ENCODE measurements at regions not wholly inside any gene's neighbourhood (a gene's known extent, or its start where the extent isn't known, plus 50 kb on each side); places are given as distances from the start of the nearest gene placed in this dataset.

DNA sequence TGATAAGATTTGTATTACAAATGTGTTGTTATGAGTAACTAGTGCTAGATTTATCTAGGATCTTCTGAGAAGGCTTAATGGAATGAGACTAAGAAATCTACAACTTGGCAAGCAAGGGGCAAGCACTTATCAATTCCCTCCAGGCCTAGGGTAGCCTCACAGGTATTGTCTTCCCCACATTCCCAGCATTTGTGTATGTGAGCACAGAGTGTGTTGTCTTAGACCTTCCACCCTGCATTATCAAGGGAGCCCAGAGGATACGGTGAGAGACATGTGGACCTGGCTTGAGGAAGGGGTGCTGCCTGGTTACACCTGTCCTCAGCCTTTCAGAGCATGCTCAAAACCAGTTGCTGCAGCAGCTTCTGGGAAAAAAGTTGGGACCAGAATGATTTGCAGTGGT is 327.2 kb downstream of the MRPL39 start:
- Mint-ChIP-seq H3K36me3 (no peaks in the 10 kb centered on the region), H3K4me3 (no peak overlapping the region), H3K27me3 (peaks cover 4 to 15% (median 9%) of the 10 kb centered on the region in 5 donors), H3K9me3 (no peaks in the 10 kb centered on the region), H3K4me1 (peaks cover 0 to 1% (median 0%) of the 10 kb centered on the region in 7 donors), H3K27ac (no peak overlapping the region)
- no peaks in the 10 kb centered on the region for H3K9me3 ChIP-seq (ENCODE audit: control insufficient read depth in 2 of 3, low read length in 3 of 3)
- ATAC-seq, result no peak
- intact Hi-C loops (cut with micrococcal nuclease), result no loop called here
- no peaks in the 10 kb centered on the region for H3K4me1 ChIP-seq (ENCODE audit: control insufficient read depth in 2 of 2, insufficient read depth in 2 of 2, low read length in 2 of 2)
- no peak overlapping the region for H3K27ac ChIP-seq (ENCODE audit: low read depth, low read length)
- no peak overlapping the region for H3K4me3 ChIP-seq (ENCODE audit: low read length)
- H3K36me3 ChIP-seq (ENCODE audit: control insufficient read depth in 2 of 3, insufficient read depth in 3 of 3, low read length in 3 of 3), result no peaks in the 10 kb centered on the region
- CTCF ChIA-PET, result no interaction called here
- POLR2A ChIA-PET, result no interaction called here
- no peaks in the 10 kb centered on the region for H3K27me3 ChIP-seq (ENCODE audit: control insufficient read depth in 2 of 2, insufficient read depth in 2 of 2, low read length in 2 of 2)
- DNase-seq, result no peak

DNA sequence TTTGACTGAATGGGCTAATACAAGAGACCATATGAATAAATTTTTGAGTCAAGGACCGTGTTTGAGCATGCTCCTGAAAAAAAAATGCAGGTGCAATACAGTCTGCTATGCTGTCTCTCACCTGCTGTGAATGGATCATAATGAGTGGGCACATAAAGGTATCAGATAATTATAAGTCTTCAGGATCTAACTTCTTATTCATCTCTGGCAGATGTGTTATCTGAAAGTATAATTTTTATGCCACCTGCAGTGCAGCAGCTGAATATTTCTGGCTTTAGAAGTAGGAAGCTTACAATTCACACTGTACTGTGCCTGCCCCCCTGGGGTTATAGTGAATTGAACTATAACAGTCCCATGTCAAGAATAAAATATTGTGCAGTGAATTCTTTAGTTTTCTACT is 333.3 kb downstream of the MRPL39 start:
- Mint-ChIP-seq H3K36me3 (no peaks in the 10 kb centered on the region), H3K4me3 (no peak overlapping the region), H3K27me3 (peaks cover 0 to 5% (median 3%) of the 10 kb centered on the region in 5 donors), H3K27ac (no peak overlapping the region), H3K4me1 (no peaks in the 10 kb centered on the region), H3K9me3 (peaks cover 0 to 2% (median 0%) of the 10 kb centered on the region in 11 donors)
- ATAC-seq (no peak), DNase-seq (no peak)
- Histone ChIP-seq H3K4me3 (ENCODE audit: low read length) (no peak overlapping the region), H3K9me3 (ENCODE audit: control insufficient read depth in 2 of 3, low read length in 3 of 3) (no peaks in the 10 kb centered on the region), H3K36me3 (ENCODE audit: control insufficient read depth in 2 of 3, insufficient read depth in 3 of 3, low read length in 3 of 3) (no peaks in the 10 kb centered on the region), H3K27ac (ENCODE audit: low read depth, low read length) (no peak overlapping the region), H3K4me1 (ENCODE audit: control insufficient read depth in 2 of 2, insufficient read depth in 2 of 2, low read length in 2 of 2) (no peaks in the 10 kb centered on the region), H3K27me3 (ENCODE audit: control insufficient read depth in 2 of 2, insufficient read depth in 2 of 2, low read length in 2 of 2) (no peaks in the 10 kb centered on the region)
- ChIA-PET POLR2A (no interaction called here), CTCF (no interaction called here)
- intact Hi-C loops (cut with micrococcal nuclease), result no loop called here

DNA sequence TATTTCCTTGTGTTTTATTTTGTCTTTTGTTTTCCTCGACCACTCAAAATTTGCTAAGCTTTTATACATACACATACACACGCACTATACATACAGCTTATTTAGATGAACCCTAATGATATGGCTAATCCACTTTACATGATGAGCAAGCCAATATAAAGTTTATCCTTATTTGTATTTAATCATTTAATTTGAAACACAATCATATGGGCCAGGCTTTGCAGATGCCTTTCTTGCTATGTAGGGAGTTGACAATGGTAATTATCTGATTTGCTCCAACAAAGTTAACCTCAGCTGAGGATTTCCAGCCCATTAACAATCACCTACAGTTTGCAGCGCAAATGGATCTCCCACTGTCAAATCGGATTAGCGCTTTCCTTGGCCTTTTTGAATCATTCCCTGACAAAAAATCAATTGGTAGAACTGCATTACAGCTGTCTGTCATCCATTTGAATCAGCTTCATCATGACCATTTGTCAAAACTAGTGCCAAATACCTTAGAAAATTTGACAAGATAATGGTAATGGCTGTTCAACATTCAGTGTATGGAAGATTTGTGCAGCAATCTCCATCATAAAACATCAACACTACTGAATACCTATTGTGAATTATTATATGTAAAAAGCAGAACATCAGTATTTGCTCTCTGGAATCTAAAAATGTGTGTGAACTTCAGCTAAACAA is 352.6 kb downstream of the MRPL39 start:
- intact Hi-C loops (cut with micrococcal nuclease), result no loop called here
- Histone ChIP-seq H3K27me3 (ENCODE audit: control insufficient read depth in 2 of 2, insufficient read depth in 2 of 2, low read length in 2 of 2) (no peaks in the 10 kb centered on the region), H3K9me3 (ENCODE audit: control insufficient read depth in 2 of 3, low read length in 3 of 3) (no peaks in the 10 kb centered on the region), H3K27ac (ENCODE audit: low read depth, low read length) (no peak overlapping the region), H3K36me3 (ENCODE audit: control insufficient read depth in 2 of 3, insufficient read depth in 3 of 3, low read length in 3 of 3) (no peaks in the 10 kb centered on the region), H3K4me3 (ENCODE audit: low read length) (no peak overlapping the region), H3K4me1 (ENCODE audit: control insufficient read depth in 2 of 2, insufficient read depth in 2 of 2, low read length in 2 of 2) (no peaks in the 10 kb centered on the region)
- DNase-seq, result no peak
- ChIA-PET CTCF (no interaction called here), POLR2A (no interaction called here)
- H3K36me3 Mint-ChIP-seq, result no peaks in the 10 kb centered on the region
- ATAC-seq, result no peak
- H3K4me1 Mint-ChIP-seq, result no peaks in the 10 kb centered on the region
- H3K27me3 Mint-ChIP-seq, result no peaks in the 10 kb centered on the region
- no peak overlapping the region for H3K27ac Mint-ChIP-seq
- peaks cover 0 to 4% (median 0%) of the 10 kb centered on the region in 11 donors for H3K9me3 Mint-ChIP-seq
- no peak overlapping the region for H3K4me3 Mint-ChIP-seq

DNA sequence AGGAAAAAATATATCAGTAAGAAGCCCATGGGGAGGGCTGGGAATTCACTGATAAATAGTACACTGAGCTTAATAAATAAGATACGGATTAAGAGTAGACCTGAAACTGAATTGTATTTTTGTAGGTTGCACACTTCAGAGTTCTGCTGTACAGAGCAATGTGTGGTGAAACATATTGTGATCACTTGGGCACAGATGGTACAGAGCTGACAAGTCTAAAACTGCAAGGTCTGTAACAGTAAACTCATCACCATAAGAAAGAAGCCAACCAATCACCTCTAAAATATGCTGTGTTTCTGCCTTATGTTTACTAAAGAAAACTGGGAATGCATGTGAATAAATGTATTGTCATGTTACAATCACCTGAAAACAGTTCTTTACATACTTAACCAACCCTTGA is 360.7 kb downstream of the MRPL39 start:
- Histone ChIP-seq H3K9me3 (ENCODE audit: control insufficient read depth in 2 of 3, low read length in 3 of 3) (no peaks in the 10 kb centered on the region), H3K4me1 (ENCODE audit: control insufficient read depth in 2 of 2, insufficient read depth in 2 of 2, low read length in 2 of 2) (no peaks in the 10 kb centered on the region), H3K27ac (ENCODE audit: low read depth, low read length) (no peak overlapping the region), H3K4me3 (ENCODE audit: low read length) (no peak overlapping the region), H3K36me3 (ENCODE audit: control insufficient read depth in 2 of 3, insufficient read depth in 3 of 3, low read length in 3 of 3) (no peaks in the 10 kb centered on the region), H3K27me3 (ENCODE audit: control insufficient read depth in 2 of 2, insufficient read depth in 2 of 2, low read length in 2 of 2) (no peaks in the 10 kb centered on the region)
- Mint-ChIP-seq H3K4me3 (no peak overlapping the region), H3K27me3 (no peaks in the 10 kb centered on the region), H3K9me3 (peaks cover 0 to 4% (median 0%) of the 10 kb centered on the region in 11 donors), H3K27ac (no peak overlapping the region), H3K4me1 (no peaks in the 10 kb centered on the region), H3K36me3 (no peaks in the 10 kb centered on the region)
- POLR2A ChIA-PET, result no interaction called here
- no peak for ATAC-seq
- CTCF ChIA-PET, result no interaction called here
- DNase-seq, result no peak
- intact Hi-C loops (cut with micrococcal nuclease), result no loop called here

DNA sequence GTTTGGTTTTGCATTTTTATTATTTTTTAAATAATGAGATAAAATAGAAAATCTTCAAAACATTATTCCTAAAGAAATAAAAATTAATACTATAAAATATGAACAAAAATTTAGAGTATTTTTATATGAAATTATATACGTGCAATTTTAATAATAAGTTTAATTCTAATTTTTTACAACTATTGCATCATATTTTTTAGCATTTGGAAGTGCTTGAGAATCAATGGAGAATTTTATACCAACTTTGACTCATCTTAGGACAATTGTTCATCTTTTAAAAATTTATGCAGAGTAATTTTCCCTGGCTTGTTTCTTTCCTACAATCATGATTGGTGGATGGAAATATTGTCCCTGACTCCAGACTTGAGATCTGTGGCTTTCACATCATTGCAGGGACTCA is 362.5 kb downstream of the MRPL39 start:
- Histone ChIP-seq H3K4me3 (ENCODE audit: low read length) (no peak overlapping the region), H3K27ac (ENCODE audit: low read depth, low read length) (no peak overlapping the region), H3K27me3 (ENCODE audit: control insufficient read depth in 2 of 2, insufficient read depth in 2 of 2, low read length in 2 of 2) (no peaks in the 10 kb centered on the region), H3K4me1 (ENCODE audit: control insufficient read depth in 2 of 2, insufficient read depth in 2 of 2, low read length in 2 of 2) (no peaks in the 10 kb centered on the region), H3K9me3 (ENCODE audit: control insufficient read depth in 2 of 3, low read length in 3 of 3) (no peaks in the 10 kb centered on the region), H3K36me3 (ENCODE audit: control insufficient read depth in 2 of 3, insufficient read depth in 3 of 3, low read length in 3 of 3) (no peaks in the 10 kb centered on the region)
- no peak for ATAC-seq
- Mint-ChIP-seq H3K27ac (no peak overlapping the region), H3K9me3 (peaks cover 0 to 3% (median 0%) of the 10 kb centered on the region in 11 donors), H3K27me3 (no peaks in the 10 kb centered on the region), H3K4me1 (no peaks in the 10 kb centered on the region), H3K36me3 (no peaks in the 10 kb centered on the region), H3K4me3 (no peak overlapping the region)
- no peak for DNase-seq
- intact Hi-C loops (cut with micrococcal nuclease), result no loop called here
- ChIA-PET CTCF (no interaction called here), POLR2A (no interaction called here)

DNA sequence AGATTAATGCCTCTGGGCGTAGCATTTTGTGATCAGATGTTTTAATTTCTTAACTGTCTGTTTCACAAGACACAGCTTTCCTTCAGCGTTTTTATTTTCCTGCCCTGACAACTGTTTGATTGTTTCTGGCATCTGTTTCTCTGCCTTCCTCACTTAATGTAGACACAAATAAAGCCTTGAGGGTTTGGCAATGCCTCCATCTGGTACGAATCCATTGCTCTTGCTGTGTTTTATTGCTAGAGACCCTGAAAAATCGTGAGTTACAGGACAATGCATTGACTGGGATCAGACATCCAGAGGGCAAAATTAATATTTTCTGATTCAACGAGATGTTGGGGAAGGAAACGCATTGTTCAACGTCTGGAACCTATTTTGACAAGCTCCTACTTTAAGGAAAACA is 363.5 kb downstream of the MRPL39 start:
- CTCF ChIA-PET, result no interaction called here
- intact Hi-C loops (cut with micrococcal nuclease), result no loop called here
- Mint-ChIP-seq H3K27ac (no peak overlapping the region), H3K27me3 (no peaks in the 10 kb centered on the region), H3K9me3 (peaks cover 0 to 4% (median 2%) of the 10 kb centered on the region in 11 donors), H3K4me1 (no peaks in the 10 kb centered on the region), H3K36me3 (no peaks in the 10 kb centered on the region), H3K4me3 (no peak overlapping the region)
- H3K36me3 ChIP-seq (ENCODE audit: control insufficient read depth in 2 of 3, insufficient read depth in 3 of 3, low read length in 3 of 3), result no peaks in the 10 kb centered on the region
- no peaks in the 10 kb centered on the region for H3K9me3 ChIP-seq (ENCODE audit: control insufficient read depth in 2 of 3, low read length in 3 of 3)
- H3K4me3 ChIP-seq (ENCODE audit: low read length), result no peak overlapping the region
- ATAC-seq (no peak), DNase-seq (no peak)
- no peaks in the 10 kb centered on the region for H3K27me3 ChIP-seq (ENCODE audit: control insufficient read depth in 2 of 2, insufficient read depth in 2 of 2, low read length in 2 of 2)
- no peaks in the 10 kb centered on the region for H3K4me1 ChIP-seq (ENCODE audit: control insufficient read depth in 2 of 2, insufficient read depth in 2 of 2, low read length in 2 of 2)
- POLR2A ChIA-PET, result no interaction called here
- H3K27ac ChIP-seq (ENCODE audit: low read depth, low read length), result no peak overlapping the region

DNA sequence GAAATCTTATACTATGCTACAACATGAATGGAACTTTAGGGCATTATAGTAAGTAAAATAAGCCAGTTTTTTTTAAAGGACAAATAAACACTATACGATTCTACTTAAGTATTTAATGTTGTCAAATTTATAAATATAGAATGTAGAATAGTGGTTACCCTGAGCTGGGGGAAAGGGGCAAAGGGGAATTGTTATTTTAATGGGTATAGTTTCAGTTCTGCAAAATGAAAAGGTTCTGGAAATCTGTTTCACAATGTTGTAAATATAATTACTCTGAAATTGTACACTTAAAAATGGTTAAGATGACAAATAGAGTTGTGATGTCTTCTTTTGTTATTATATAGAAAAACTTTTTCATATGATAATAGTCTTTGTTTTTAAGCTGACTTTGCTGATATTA is 366.3 kb downstream of the MRPL39 start:
- Mint-ChIP-seq H3K9me3 (peaks cover 2 to 25% (median 7%) of the 10 kb centered on the region in 11 donors), H3K27ac (no peak overlapping the region), H3K4me1 (no peaks in the 10 kb centered on the region), H3K36me3 (no peaks in the 10 kb centered on the region), H3K4me3 (no peak overlapping the region), H3K27me3 (peaks cover 0 to 5% (median 0%) of the 10 kb centered on the region in 5 donors)
- Histone ChIP-seq H3K27ac (ENCODE audit: low read depth, low read length) (no peak overlapping the region), H3K27me3 (ENCODE audit: control insufficient read depth in 2 of 2, insufficient read depth in 2 of 2, low read length in 2 of 2) (no peaks in the 10 kb centered on the region), H3K36me3 (ENCODE audit: control insufficient read depth in 2 of 3, insufficient read depth in 3 of 3, low read length in 3 of 3) (no peaks in the 10 kb centered on the region), H3K9me3 (ENCODE audit: control insufficient read depth in 2 of 3, low read length in 3 of 3) (no peaks in the 10 kb centered on the region), H3K4me1 (ENCODE audit: control insufficient read depth in 2 of 2, insufficient read depth in 2 of 2, low read length in 2 of 2) (no peaks in the 10 kb centered on the region), H3K4me3 (ENCODE audit: low read length) (no peak overlapping the region)
- ChIA-PET CTCF (no interaction called here), POLR2A (no interaction called here)
- no peak for DNase-seq
- ATAC-seq, result no peak
- intact Hi-C loops (cut with micrococcal nuclease), result no loop called here
